Erythroblast (primary cell): ENCODE measurements at regions not wholly inside any gene's neighbourhood (a gene's known extent, or its start where the extent isn't known, plus 50 kb on each side); places are given as distances from the start of the nearest gene placed in this dataset.

Experiments
- GATA1 ChIP-seq: IDR thresholded peaks from 2 replicates; pipeline ENCODE4 v1.6.1; 2011; ENCODE audit warnings: low read depth, mild to moderate bottlenecking, control low read depth, low read length, moderate library complexity
- POLR2A ChIP-seq: IDR thresholded peaks from 2 replicates; pipeline ENCODE4 v1.6.1; 2011; ENCODE audit warnings: mild to moderate bottlenecking, low read length

DNA sequence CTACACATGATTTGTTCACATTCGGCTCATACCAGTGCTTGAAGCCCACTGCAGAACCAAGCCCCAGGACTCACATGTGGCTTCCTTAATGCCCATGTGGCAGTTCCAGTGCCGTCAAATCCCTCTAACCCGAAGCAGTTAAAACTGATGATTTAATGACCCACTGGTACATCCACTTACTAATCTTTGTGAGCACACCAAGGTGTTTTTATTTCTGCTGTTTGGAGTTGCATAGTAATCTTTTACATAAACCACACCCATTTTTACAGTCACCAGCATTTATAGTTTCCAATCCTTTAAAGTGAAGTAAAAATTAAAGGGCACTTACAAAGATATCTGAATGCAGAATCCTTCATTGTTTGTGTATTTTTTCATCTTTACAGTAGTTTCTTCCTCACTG, 232.0 kb downstream of the ANKRD60 start:
- TF ChIP-seq POLR2A (no peak), GATA1 (no peak)
